GM19324 (cell line): ENCODE measurements at regions not wholly inside any gene's neighbourhood (a gene's known extent, or its start where the extent isn't known, plus 50 kb on each side); places are given as distances from the start of the nearest gene placed in this dataset.

Experiments
- ATAC-seq: cut with Tn5 transposase; IDR thresholded peaks from one replicate; pipeline ENCODE4 v1.9.1; 2021; ENCODE audit warnings: mild to moderate bottlenecking, moderate library complexity; ENCODE audit not compliant: unreplicated experiment, low FRiP score

- ATAC-seq: no peak
Measured at GRCh38 chr5:159385536-159385935, 55.2 kb upstream of the IL12B start.

DNA sequence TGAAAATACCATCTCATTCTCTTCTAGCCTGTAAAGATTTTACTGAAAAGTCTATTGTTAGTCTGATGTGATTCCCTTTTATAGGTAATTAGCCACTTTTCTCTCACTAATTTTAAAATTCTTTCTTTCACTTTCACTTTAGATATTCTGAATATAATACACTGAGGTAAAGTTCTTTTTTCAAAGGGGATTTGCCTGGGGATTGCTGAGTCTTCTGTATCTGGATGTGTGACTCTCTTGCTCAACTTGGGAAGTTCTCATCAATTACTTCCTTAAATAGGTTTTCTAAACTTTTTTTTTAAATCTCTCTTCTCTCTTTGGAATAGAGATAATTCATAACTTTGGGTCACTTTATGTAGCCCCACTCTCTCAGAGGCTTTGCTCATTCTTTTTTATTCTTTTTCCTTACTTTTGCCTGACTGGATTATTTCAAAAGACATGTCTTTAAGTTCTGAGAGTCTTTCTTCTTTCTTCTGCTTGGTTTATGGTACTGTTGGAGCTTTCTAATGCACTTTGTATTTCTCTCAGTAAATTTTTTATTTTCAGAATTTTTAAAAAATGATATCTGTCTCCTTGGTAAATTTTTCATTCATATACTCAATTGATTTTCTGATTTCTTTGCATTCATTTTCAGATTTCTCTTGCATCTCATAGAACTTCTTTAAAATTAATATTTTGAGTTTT, 55.9 kb upstream of the IL12B start:
- no peak for ATAC-seq

GRCh38 chr5:159392871-159393270, 62.6 kb upstream of the IL12B start:
- ATAC-seq: no peak

DNA sequence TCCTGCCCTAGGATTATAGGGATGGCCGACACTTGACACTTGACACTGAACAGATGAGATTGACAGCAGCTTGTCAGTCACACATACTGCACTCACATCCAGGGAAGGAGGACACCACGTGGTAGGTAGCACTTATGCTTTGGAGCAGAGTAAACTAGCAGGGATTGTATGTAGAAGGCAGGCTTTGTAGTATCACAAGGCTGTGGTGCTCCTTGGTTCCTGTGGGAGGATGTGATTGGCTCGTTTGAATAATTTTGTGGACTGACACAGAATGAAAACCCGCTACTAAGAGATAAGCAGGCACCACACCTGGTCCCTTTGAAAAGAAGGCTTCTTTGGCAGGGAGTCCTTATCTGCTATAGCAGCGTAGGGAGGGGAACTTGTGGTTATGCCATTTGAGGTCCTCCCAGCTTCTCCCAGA, 63.6 kb upstream of the IL12B start:
- no peak for ATAC-seq

DNA sequence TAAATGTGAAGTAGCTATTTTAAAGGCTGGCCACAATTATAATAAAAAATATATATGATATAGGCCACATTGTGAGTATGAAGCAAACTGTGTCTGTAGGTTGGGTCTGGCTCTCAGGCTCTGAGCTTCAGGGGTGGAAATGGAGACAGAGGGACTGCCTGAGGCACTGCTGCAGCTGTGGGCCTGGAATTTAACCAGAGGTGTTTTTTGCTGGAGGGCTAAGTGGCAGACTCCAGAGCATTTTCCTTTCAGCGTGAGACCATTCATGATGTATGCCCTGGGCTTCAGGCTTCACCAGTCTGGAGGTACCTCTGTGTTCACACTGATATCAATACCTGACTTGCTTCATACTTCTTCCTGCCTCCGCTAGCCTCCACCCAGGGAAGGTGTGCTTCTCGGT, 64.9 kb upstream of the IL12B start:
- no peak for ATAC-seq

DNA sequence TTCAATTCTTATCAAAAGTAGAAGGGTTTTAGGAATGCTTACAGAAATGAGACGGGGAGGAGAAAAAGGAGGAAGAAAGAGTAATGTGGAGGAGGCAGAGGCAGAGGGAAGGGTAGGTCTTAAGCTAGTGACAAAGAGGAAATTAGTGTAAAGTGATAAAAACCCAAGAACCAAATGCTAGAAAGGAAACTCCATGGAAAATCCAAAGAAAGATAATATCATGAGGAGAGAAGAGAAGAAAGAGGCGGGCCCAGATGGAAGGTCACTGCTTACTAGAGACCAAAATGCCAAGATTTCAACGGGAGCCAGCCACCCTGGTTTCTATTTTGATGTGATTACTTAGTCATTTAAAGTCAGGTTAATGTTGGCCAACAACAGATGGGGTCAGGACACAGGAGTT, 68.6 kb upstream of the IL12B start:
- ATAC-seq: no peak

DNA sequence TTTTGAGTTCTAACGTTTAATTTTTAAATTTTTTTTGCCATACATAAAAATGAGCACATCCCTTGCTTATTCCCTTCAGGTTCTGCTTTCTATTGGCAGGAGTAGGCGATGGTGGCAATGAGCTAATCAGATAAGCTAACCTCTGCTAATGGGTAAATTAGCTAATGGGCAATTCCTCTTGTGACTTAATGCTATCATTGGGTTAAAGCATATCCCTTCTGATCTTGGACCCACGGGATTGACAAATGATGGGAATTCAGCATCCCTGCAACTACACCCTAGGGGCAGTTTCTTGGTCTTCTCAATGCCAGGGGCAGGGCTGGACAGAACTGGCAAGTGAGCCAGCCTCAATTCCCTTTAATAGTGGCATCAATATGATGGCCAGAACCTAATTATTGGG, 70.2 kb upstream of the IL12B start:
- no peak for ATAC-seq

GRCh38 chr5:159402311-159402710, 72.0 kb upstream of the IL12B start:
- no peak for ATAC-seq

GRCh38 chr5:159402856-159403255, 72.6 kb upstream of the IL12B start:
- no peak for ATAC-seq

DNA sequence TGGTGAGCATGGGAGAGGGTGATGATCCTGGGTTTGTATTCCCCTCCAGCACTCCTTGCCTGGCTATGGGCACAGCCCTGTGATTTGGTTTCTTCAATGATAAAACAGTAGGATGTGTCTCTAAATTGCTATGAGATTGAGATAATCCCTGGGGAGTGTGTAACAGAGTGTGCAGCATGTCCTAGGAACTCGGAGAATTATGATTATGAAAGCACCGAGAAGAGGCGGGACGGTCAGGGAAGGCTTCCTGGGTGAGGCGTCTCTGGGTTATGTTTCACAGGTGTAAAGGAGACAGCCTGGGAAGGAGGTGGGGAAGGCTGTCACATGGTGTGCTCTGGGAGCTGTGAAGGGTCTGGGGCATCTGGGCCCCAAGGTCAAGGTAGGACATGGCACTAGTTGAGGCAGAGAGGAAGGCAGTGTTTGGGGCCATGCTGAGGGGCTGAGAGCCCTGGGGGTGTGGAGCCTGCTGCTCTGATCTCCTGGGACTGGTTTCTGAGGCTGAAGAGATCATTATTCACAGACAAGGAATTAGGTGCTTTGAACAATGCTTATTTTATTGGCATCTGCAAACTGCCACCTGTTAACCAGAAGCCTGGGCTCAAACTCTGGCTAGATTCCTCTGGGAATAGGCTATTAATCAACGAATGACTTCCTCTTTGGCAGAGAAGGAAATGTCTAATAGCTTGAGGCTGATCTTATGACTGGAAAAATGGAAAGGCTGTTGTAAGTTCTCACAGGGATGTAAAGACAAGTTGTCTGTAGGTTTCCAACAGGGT, 73.8 kb upstream of the IL12B start:
- no peak for ATAC-seq

DNA sequence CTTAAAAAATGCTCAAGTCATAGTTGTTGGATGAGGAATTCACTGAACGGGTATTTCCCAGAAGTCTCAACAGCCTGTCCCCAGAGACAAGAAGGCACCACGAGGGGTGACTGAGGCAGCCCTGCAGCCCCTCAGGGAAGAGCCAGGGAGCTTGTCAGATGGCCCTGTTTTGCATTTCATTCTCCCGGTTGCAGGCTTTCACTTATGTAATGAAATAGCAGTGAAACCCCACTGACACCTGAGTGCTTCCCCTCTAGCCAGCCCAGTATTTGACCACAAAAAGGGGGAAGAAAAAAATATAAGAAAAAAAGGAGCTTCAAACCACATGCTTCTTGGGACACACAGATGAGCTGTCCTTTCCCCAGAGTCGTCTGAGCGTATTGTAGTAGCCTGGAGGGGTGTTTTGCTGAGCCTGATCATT, 75.3 kb upstream of the IL12B start:
- peak; percentile 64 for ATAC-seq

- ATAC-seq: no peak
Measured at GRCh38 chr5:159406571-159406970, 76.3 kb upstream of the IL12B start.

- peak; percentile 37 for ATAC-seq
Measured at GRCh38 chr5:159409801-159410200, 79.5 kb upstream of the IL12B start.

GRCh38 chr5:159410480-159410879, 80.2 kb upstream of the IL12B start:
- no peak for ATAC-seq

- no peak for ATAC-seq
Measured at GRCh38 chr5:159411115-159411514, 80.8 kb upstream of the IL12B start.

- peak; percentile 59 for ATAC-seq
Measured at GRCh38 chr5:159412284-159413046, 82.2 kb upstream of the IL12B start.

DNA sequence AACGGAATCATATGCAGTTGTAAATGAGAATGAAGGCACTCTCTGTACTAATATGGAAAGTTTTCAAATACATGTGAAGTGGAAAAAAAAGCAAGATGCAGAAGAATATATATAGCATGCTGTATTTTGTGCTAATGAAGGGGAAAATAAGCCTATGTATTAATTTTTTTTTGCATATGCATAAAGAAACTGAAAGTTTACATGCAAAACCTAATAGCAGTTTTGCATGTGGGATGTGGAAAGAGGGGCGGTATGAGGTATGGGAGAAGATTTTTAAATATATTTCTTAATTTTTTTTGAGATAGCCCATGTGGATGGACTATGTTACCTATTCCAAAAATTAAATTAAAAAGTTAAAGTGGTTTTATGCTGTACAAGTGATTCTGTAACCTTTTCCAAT, 83.7 kb upstream of the IL12B start:
- ATAC-seq: no peak

GRCh38 chr5:159415301-159415937, 85.1 kb upstream of the IL12B start:
- no peak for ATAC-seq

- ATAC-seq: no peak
Measured at GRCh38 chr5:159416438-159416837, 86.2 kb upstream of the IL12B start.

- ATAC-seq: no peak
Measured at GRCh38 chr5:159417170-159417569, 86.9 kb upstream of the IL12B start.

DNA sequence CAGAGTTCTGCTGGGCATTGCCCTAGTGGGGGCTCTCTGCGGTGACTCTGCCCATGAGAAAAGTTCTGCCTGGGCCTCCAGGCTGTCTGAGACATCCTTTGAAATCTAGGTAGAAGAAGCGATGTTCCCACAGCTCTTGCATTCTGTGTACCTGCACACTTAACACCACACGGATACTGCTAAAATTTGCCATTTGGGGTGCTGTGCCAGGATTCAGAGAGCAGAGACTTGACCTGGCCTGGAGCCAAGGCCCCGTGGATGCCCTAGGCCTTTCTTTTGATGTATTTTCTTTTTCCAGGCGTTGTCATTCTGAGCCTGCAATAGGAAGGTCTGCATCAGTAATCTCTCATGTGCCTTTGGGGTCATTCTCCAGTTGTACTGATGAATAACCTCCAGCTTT, 89.3 kb upstream of the IL12B start:
- ATAC-seq: no peak
